Stimulated activated naive CD8-positive, alpha-beta T cell treated with anti-CD3 and anti-CD28 coated beads, Interleukin-15, Interleukin-2, amounts not matched to agents 100 ng/mL and 50 ng/mL, for 24 hours (primary cell): ENCODE measurements at regions not wholly inside any gene's neighbourhood (a gene's known extent, or its start where the extent isn't known, plus 50 kb on each side); places are given as distances from the start of the nearest gene placed in this dataset.
"Not testable (repeated sequence)": the region's sequence is repeated elsewhere in the genome, so short reads cannot be mapped to it uniquely, and the experiment has no call there.

ENCODE experiments used
- H3K27ac Mint-ChIP-seq: one replicate; pipeline ENCODE4 v1.8.0; 2021; ENCODE audit warnings: mild to moderate bottlenecking, mixed read lengths
- H3K27me3 Mint-ChIP-seq: one replicate; pipeline ENCODE4 v1.8.0; 2021; ENCODE audit warnings: mixed read lengths
- H3K36me3 Mint-ChIP-seq: one replicate; pipeline ENCODE4 v1.8.0; 2021; ENCODE audit warnings: low read depth, mixed read lengths
- H3K4me1 Mint-ChIP-seq: one replicate; pipeline ENCODE4 v1.8.0; 2021; ENCODE audit warnings: low read depth, mixed read lengths
- H3K4me3 Mint-ChIP-seq: one replicate; pipeline ENCODE4 v1.8.0; 2021; ENCODE audit warnings: mild to moderate bottlenecking, mixed read lengths
- H3K9me3 Mint-ChIP-seq: one replicate; pipeline ENCODE4 v1.8.0; 2021; ENCODE audit warnings: mixed read lengths

- H3K36me3 Mint-ChIP-seq: no peaks in the 10 kb centered on the region
- no peaks in the 10 kb centered on the region for H3K4me1 Mint-ChIP-seq
- no peak overlapping the region for H3K27ac Mint-ChIP-seq
- no peak overlapping the region for H3K4me3 Mint-ChIP-seq
- H3K9me3 Mint-ChIP-seq: no peaks in the 10 kb centered on the region
- peaks cover 4% of the 10 kb centered on the region for H3K27me3 Mint-ChIP-seq
Measured at GRCh38 chr5:40137223-40137622, 542.5 kb upstream of the PTGER4 start.

GRCh38 chr5:40134883-40135520 is 544.7 kb upstream of the PTGER4 start:
- Mint-ChIP-seq H3K27ac (no peak overlapping the region), H3K36me3 (no peaks in the 10 kb centered on the region), H3K27me3 (no peaks in the 10 kb centered on the region), H3K4me1 (no peaks in the 10 kb centered on the region), H3K4me3 (no peak overlapping the region), H3K9me3 (no peaks in the 10 kb centered on the region)

GRCh38 chr5:40124367-40124766 is 555.3 kb upstream of the PTGER4 start:
- Mint-ChIP-seq H3K36me3 (peaks cover 11% of the 10 kb centered on the region), H3K27ac (no peak overlapping the region), H3K27me3 (no peaks in the 10 kb centered on the region), H3K9me3 (peaks cover 30% of the 10 kb centered on the region), H3K4me1 (peaks cover 14% of the 10 kb centered on the region), H3K4me3 (no peak overlapping the region)

- Mint-ChIP-seq H3K9me3 (peaks cover 30% of the 10 kb centered on the region), H3K27ac (no peak overlapping the region), H3K4me3 (no peak overlapping the region), H3K4me1 (no peaks in the 10 kb centered on the region), H3K27me3 (no peaks in the 10 kb centered on the region), H3K36me3 (peaks cover 6% of the 10 kb centered on the region)
Measured at GRCh38 chr5:40121236-40121635, 558.5 kb upstream of the PTGER4 start.

- Mint-ChIP-seq H3K4me1 (no peaks in the 10 kb centered on the region), H3K9me3 (no peaks in the 10 kb centered on the region), H3K27ac (no peak overlapping the region), H3K36me3 (no peaks in the 10 kb centered on the region), H3K4me3 (no peak overlapping the region), H3K27me3 (peaks cover 9% of the 10 kb centered on the region)
Measured at GRCh38 chr5:40112875-40113274, 566.8 kb upstream of the PTGER4 start.

GRCh38 chr5:40111036-40111435 is 568.7 kb upstream of the PTGER4 start:
- H3K36me3 Mint-ChIP-seq, H3K27me3 Mint-ChIP-seq, H3K27ac Mint-ChIP-seq, H3K4me1 Mint-ChIP-seq, H3K9me3 Mint-ChIP-seq, H3K4me3 Mint-ChIP-seq: not testable (repeated sequence)

GRCh38 chr5:40108764-40109390 is 570.8 kb upstream of the PTGER4 start:
- not testable (repeated sequence) for H3K4me1 Mint-ChIP-seq, H3K4me3 Mint-ChIP-seq, H3K27me3 Mint-ChIP-seq, H3K36me3 Mint-ChIP-seq, H3K27ac Mint-ChIP-seq
- peaks cover 11% of the 10 kb centered on the region for H3K9me3 Mint-ChIP-seq

- H3K27ac Mint-ChIP-seq, H3K4me3 Mint-ChIP-seq, H3K27me3 Mint-ChIP-seq, H3K36me3 Mint-ChIP-seq, H3K4me1 Mint-ChIP-seq: not testable (repeated sequence)
- peaks cover 16% of the 10 kb centered on the region for H3K9me3 Mint-ChIP-seq
Measured at GRCh38 chr5:40107786-40108185, 571.9 kb upstream of the PTGER4 start.

- Mint-ChIP-seq H3K4me1 (no peaks in the 10 kb centered on the region), H3K27me3 (peaks cover 4% of the 10 kb centered on the region), H3K27ac (no peak overlapping the region), H3K9me3 (peaks cover 16% of the 10 kb centered on the region), H3K36me3 (peaks cover 4% of the 10 kb centered on the region), H3K4me3 (no peak overlapping the region)
Measured at GRCh38 chr5:40106847-40107246, 572.9 kb upstream of the PTGER4 start.

GRCh38 chr5:40098313-40098712 is 581.4 kb upstream of the PTGER4 start:
- no peaks in the 10 kb centered on the region for H3K4me1 Mint-ChIP-seq
- no peak overlapping the region for H3K4me3 Mint-ChIP-seq
- peaks cover 24% of the 10 kb centered on the region for H3K27me3 Mint-ChIP-seq
- H3K9me3 Mint-ChIP-seq: peaks cover 8% of the 10 kb centered on the region
- no peaks in the 10 kb centered on the region for H3K36me3 Mint-ChIP-seq
- H3K27ac Mint-ChIP-seq: no peak overlapping the region

- Mint-ChIP-seq H3K4me1 (no peaks in the 10 kb centered on the region), H3K9me3 (peaks cover 31% of the 10 kb centered on the region), H3K36me3 (no peaks in the 10 kb centered on the region), H3K27ac (no peak overlapping the region), H3K4me3 (no peak overlapping the region), H3K27me3 (peaks cover 20% of the 10 kb centered on the region)
Measured at GRCh38 chr5:40093550-40093949, 586.2 kb upstream of the PTGER4 start.

GRCh38 chr5:40089269-40089668 is 590.4 kb upstream of the PTGER4 start:
- H3K27me3 Mint-ChIP-seq: peaks cover 10% of the 10 kb centered on the region
- no peaks in the 10 kb centered on the region for H3K36me3 Mint-ChIP-seq
- H3K27ac Mint-ChIP-seq: no peak overlapping the region
- H3K4me3 Mint-ChIP-seq: no peak overlapping the region
- peaks cover 31% of the 10 kb centered on the region for H3K9me3 Mint-ChIP-seq
- no peaks in the 10 kb centered on the region for H3K4me1 Mint-ChIP-seq

GRCh38 chr5:40084614-40085013 is 595.1 kb upstream of the PTGER4 start:
- peaks cover 8% of the 10 kb centered on the region for H3K9me3 Mint-ChIP-seq
- H3K27me3 Mint-ChIP-seq: peaks cover 25% of the 10 kb centered on the region
- no peak overlapping the region for H3K4me3 Mint-ChIP-seq
- no peaks in the 10 kb centered on the region for H3K36me3 Mint-ChIP-seq
- no peaks in the 10 kb centered on the region for H3K4me1 Mint-ChIP-seq
- H3K27ac Mint-ChIP-seq: no peak overlapping the region

GRCh38 chr5:40082313-40082712 is 597.4 kb upstream of the PTGER4 start:
- Mint-ChIP-seq H3K36me3 (no peaks in the 10 kb centered on the region), H3K4me3 (no peak overlapping the region), H3K9me3 (peaks cover 5% of the 10 kb centered on the region), H3K4me1 (no peaks in the 10 kb centered on the region), H3K27me3 (peaks cover 39% of the 10 kb centered on the region), H3K27ac (no peak overlapping the region)

GRCh38 chr5:40080191-40080590 is 599.5 kb upstream of the PTGER4 start:
- H3K27me3 Mint-ChIP-seq: peaks cover 36% of the 10 kb centered on the region
- no peak overlapping the region for H3K27ac Mint-ChIP-seq
- H3K36me3 Mint-ChIP-seq: no peaks in the 10 kb centered on the region
- H3K4me1 Mint-ChIP-seq: no peaks in the 10 kb centered on the region
- no peaks in the 10 kb centered on the region for H3K9me3 Mint-ChIP-seq
- no peak overlapping the region for H3K4me3 Mint-ChIP-seq
